HG03066 (cell line): ENCODE measurements at regions not wholly inside any gene's neighbourhood (a gene's known extent, or its start where the extent isn't known, plus 50 kb on each side); places are given as distances from the start of the nearest gene placed in this dataset.
"Not testable (repeated sequence)": the region's sequence is repeated elsewhere in the genome, so short reads cannot be mapped to it uniquely, and the experiment has no call there.

Experiments used
- ATAC-seq: cut with Tn5 transposase; IDR thresholded peaks from one replicate; pipeline ENCODE4 v1.9.1; 2021; ENCODE audit warnings: low read depth; ENCODE audit not compliant: unreplicated experiment

- no peak for ATAC-seq
Measured at GRCh38 chr10:29804025-29804852, 169.5 kb upstream of the SVIL start.

- no peak for ATAC-seq
Measured at GRCh38 chr10:29802171-29802570, 167.4 kb upstream of the SVIL start.

- no peak for ATAC-seq
Measured at GRCh38 chr10:29798921-29799690, 164.3 kb upstream of the SVIL start.

GRCh38 chr10:29797616-29798015 is 162.8 kb upstream of the SVIL start:
- ATAC-seq = no peak

DNA sequence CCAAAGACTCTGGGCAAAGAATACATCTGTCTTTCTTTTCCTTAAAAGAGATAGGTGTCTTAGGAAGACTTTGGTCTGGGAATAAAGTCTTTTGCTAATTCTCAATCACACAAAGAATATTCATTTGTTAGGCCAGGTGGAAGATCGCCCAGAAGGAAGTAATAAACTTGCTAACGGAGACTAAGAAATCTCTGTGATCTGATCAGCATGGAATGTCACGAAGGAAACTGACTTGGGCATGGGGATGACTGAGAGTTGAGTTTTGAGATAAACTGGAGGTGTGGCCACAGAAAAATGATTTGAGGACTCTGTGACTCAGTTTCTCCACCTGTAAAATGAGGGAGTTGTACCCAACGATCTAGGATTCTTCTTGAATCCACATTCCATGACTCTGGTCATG is 161.1 kb upstream of the SVIL start:
- ATAC-seq = no peak

DNA sequence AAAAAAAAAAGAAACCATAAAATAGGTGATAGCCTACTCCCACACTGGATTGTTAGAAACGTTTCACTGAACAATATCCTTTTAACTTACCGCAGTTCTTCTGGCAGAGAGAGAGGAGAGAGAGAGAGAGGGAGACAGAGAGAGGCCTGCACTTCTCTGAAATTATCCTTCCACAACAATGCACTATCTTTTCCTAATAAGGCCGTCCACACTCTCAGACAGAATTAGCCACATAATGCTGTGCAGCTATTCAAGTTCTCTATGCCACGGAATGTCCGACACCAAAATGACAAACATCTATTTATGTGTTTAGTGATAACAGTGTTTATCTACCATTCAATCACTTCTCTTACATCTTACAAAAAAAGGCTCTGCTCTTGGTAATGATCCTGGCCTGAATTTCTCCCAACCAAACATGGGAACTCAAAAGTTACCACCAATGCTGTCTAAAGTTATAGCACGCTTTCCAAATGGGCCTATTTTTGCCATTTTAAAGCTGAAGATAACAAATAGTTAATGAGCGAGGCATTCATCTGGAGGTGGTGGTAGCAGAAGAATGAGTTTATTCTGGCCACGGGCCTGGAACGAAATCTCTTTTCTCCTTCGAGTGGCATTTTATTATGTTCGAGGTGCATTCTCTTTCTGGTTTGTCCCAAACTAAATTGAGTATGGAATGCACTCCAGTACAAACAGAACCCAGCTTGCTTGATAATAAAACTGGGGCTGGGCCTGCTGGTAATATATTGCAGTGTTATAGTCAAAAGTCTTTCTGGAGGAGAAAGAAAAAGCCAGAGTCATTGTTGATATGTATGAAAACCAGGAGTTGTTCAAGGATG is 160.2 kb upstream of the SVIL start:
- no peak for ATAC-seq

GRCh38 chr10:29791773-29792172 is 157.0 kb upstream of the SVIL start:
- ATAC-seq = no peak

- no peak for ATAC-seq
Measured at GRCh38 chr10:29790207-29790606, 155.4 kb upstream of the SVIL start.

DNA sequence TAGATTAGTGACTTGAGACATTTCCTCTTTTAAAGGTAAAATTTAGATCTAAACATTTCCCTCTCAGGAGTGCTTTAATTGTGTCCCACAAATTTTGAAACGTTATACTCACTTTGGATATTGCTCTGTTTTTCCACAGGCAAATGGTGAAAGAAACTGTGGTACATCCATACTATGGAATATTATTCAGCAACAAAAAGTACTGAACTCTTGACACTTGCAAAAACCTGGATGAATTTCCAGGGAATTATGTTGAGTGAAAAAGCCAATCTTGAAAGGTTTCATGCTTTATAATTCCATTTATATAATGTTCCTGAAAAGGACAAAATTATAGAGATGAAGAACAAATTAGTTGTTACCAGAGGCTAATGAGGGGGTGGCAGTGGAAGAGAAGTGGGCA is 153.3 kb upstream of the SVIL start:
- ATAC-seq = no peak

DNA sequence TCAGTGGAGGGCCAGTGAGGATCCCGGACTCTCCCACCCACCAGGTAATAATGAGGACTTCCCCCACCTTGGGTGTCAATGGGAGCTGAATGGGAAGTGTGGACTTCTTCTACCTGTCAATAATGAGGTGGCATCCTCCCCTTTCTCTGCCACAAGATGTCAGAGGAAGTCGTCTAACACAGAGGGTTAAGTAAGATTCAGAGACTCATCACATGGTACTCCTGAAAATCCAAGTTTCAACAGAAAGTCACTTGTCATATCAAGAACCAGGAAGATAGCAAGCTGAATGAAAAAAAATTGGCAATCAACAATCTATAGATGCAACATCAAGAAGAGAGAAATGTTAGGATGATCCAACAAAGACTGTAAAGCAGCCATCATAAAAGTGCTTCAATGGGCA is 150.9 kb upstream of the SVIL start:
- ATAC-seq = no peak

GRCh38 chr10:29784175-29784773 is 149.5 kb upstream of the SVIL start:
- no peak for ATAC-seq

DNA sequence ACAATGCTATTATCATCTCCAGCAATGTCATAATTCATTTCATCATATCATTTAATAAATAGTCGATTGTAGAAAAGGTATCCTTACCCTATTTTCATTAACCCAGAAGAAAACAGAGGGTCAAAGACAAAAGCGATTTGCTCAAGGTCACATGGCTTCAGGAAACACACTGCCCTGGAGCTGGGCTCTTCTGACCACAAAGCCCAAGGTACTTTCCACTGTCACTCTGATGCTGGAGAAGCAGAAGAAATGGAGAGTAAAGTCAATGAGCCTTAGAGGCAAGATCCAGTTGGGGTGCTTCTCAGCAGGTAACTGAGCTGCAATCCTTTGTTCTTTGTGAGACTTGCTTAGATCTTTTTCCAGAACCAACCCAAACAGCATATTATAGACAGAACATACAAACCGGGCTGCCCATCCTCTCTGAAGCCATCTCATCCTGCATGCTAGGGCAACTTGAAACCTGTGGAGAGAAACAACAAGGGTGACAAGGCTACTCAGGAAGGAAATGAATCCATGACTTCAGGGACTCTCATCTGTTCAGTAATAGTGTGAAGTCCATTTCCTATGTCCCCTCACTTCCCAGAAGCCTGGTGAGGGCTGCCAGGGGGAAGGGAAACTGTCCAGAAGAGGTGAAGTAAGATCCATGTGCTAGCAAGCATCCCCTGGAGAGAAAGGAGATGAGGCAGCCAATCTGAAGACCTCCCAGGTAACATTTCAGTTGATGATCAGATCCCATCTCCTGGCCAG is 148.6 kb upstream of the SVIL start:
- ATAC-seq = no peak

GRCh38 chr10:29780639-29781038 is 145.9 kb upstream of the SVIL start:
- no peak for ATAC-seq

DNA sequence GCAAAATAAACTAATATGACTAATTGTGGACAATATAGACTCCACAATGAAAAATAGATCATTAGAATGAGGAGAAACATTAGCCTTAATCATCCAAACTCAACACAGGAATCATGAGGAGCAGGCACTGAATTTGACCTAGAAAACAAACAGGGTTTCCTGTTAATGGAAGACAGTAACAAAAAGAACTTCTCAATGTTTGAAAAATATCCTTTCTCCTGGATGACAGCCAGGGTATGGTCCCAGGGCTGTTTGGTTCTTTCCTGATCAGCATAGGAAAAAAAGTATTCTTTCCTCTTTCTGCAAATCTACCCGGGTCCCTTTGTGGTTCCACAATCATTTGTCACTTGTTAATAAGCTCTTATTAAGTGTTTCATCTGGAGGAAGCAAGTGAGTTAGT is 145.3 kb upstream of the SVIL start:
- no peak for ATAC-seq

GRCh38 chr10:29776246-29776645 is 141.5 kb upstream of the SVIL start:
- no peak for ATAC-seq

DNA sequence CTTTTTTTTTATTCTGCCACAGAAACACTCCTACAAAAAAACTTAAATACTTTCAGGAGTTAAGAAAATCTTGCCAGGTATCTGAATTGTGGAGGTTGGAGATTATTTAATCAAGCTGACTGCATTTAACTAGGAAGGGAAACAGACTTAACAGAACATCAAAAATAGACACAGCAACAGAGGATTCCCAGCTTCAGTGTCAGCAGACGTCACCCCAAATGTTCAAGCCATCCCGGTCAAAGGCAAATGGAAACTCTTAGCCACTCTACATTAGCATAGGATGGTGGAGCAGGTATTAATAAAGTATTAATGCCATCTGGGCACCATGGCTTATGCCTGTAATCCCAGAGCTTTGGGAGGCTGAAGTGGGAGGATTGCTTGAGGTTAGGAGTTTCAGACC is 139.7 kb upstream of the SVIL start:
- no peak for ATAC-seq

DNA sequence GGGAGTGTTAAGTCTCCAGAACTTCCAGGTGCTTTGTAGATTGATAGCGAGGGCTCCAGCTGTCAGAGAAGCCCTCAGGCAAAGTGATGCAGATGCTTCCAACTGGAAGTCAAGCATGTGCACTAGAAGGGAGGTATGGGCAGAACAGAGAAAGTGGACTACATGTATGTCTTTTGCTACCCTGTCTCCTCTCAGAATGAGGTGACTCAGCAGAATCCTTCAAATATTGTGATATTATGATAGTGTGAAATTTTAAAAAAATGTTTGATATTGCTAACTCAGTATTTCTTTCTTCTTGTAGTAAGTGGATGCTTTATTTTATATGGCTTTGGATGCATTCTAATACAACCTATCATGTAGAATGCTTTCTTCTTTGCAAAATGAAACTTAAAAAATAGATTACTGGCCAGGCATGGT is 138.9 kb upstream of the SVIL start:
- ATAC-seq = no peak

- ATAC-seq = no peak
Measured at GRCh38 chr10:29772403-29772802, 137.6 kb upstream of the SVIL start.

DNA sequence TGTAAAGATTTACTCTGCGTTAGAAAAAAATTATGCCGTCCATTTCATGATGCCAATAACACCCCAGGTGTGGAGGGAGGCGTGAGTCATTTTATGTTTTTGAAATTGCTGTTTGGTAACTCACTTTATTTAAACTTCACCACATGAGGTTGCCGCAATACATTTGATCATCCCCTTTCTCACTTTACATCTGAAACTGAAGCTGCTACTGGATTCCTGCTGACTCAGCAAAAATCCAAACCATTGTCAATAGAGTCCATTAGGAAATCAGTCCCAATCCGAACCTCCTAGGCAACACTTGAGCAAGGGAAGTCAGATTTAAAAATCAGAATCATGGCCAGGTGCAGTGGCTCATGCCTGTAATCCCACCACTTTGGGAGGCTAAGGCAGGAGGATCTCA is 136.6 kb upstream of the SVIL start:
- ATAC-seq = no peak

DNA sequence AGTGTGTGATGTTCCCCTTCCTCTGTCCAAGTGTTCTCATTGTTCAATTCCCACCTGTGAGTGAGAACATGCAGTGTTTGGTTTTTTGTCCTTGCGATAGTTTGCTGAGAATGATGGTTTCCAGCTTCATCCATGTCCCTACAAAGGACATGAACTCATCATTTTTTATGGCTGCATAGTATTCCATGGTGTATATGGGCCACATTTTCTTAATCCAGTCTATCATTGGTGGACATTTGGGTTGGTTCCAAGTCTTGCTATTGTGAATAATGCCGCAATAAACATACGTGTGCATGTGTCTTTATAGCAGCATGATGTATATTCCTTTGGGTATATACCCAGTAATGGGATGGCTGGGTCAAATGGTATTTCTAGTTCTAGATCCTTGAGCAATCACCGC is 134.5 kb upstream of the SVIL start:
- ATAC-seq = not testable (repeated sequence)
